Upper lobe of right lung (tissue), 1 donor: ENCODE measurements at regions not wholly inside any gene's neighbourhood (a gene's known extent, or its start where the extent isn't known, plus 50 kb on each side); places are given as distances from the start of the nearest gene placed in this dataset.

ENCODE experiments used
- ATAC-seq: fragments of 200-7000 bp; cut with Tn5 transposase; one replicate; pipeline ENCODE4 v1.9.1; 2020; ENCODE audit warnings: mild to moderate bottlenecking, moderate library complexity
- DNase-seq: peaks from one replicate; pipeline ENCODE4 v3.0.0-alpha.2; 2020
- H3K27ac ChIP-seq: fragments of 200-600 bp; one replicate; pipeline ENCODE4 v1.8.0; 2022
- H3K27me3 ChIP-seq: fragments of 200-600 bp; one replicate; pipeline ENCODE4 v1.8.0; 2022; ENCODE audit warnings: mild to moderate bottlenecking
- H3K36me3 ChIP-seq: fragments of 200-600 bp; one replicate; pipeline ENCODE4 v1.8.0; 2022
- H3K4me1 ChIP-seq: fragments of 200-600 bp; one replicate; pipeline ENCODE4 v1.8.0; 2022
- H3K4me3 ChIP-seq: fragments of 200-600 bp; one replicate; pipeline ENCODE4 v1.8.0; 2022; ENCODE audit warnings: mild to moderate bottlenecking
- H3K9me3 ChIP-seq: fragments of 200-600 bp; one replicate; pipeline ENCODE4 v1.8.0; 2022
- intact Hi-C: fragments of 100-400 bp; cut with DNase I; formaldehyde crosslinking; loops from one replicate; pipeline ENCODE4 v1.11.0; 2022
- TF ChIP-seq, protein P1 (sequence below): fragments of 200-600 bp; IDR thresholded peaks from one replicate; pipeline ENCODE4 v1.8.0; 2022; ENCODE audit warnings: antibody characterized with exemption
- donor health status: DM: no; HTN: yes; CAD: no; lungs with severe emphysema.

DNA sequence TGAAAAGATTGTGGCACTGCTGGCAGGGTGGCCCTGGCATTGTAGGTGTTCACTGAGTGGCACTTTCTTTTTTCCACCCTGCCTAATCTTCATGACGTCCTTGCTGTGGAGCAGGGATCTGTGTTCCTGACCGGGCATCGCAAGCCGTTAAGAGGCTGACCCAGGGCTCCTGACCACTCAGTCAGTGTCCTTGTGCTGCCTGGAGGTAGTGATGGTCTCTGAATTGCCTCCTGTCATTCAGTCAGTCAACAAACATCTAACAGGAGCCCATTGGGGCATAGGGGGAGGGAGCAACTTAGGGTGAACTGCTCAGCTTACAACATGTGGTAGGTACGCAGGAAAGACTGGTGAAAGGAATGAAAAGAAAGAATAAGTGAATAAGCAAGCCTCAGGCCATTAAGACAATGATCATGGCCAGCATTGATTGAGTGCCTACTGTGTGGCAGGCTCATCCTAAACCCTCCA lies 152.0 kb downstream of the CEBPB start:
- DNase-seq (no peak), ATAC-seq (no peak)
- intact Hi-C loops: no loop called here
- Histone ChIP-seq H3K27me3 (no peaks in the 10 kb centered on the region), H3K36me3 (no peaks in the 10 kb centered on the region), H3K9me3 (no peaks in the 10 kb centered on the region), H3K4me3 (no peak overlapping the region), H3K27ac (no peak overlapping the region), H3K4me1 (peaks cover 47% of the 10 kb centered on the region)
- TF ChIP-seq, protein P1, sequence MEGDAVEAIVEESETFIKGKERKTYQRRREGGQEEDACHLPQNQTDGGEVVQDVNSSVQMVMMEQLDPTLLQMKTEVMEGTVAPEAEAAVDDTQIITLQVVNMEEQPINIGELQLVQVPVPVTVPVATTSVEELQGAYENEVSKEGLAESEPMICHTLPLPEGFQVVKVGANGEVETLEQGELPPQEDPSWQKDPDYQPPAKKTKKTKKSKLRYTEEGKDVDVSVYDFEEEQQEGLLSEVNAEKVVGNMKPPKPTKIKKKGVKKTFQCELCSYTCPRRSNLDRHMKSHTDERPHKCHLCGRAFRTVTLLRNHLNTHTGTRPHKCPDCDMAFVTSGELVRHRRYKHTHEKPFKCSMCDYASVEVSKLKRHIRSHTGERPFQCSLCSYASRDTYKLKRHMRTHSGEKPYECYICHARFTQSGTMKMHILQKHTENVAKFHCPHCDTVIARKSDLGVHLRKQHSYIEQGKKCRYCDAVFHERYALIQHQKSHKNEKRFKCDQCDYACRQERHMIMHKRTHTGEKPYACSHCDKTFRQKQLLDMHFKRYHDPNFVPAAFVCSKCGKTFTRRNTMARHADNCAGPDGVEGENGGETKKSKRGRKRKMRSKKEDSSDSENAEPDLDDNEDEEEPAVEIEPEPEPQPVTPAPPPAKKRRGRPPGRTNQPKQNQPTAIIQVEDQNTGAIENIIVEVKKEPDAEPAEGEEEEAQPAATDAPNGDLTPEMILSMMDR: no peak

DNA sequence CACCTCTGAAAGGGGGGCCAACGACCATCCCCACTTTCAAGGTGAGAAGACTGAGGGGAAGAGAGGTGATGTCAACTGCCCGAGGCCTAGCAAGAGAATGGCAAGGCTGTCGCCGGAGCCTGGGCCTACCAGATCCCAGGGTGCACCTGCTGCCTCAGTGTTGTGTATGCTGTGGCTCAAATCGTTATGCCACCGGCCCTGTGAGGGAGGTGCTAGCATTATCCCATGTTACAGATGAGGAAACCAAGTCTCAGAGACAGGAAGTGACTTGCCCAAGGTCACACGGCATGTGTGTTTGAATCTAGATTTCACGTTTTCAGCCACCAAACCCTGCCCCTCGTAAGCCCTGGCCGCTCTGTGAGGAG lies 152.5 kb downstream of the CEBPB start:
- no peak overlapping the region for H3K27ac ChIP-seq
- H3K4me3 ChIP-seq: no peak overlapping the region
- intact Hi-C loops: no loop called here
- peaks cover 47% of the 10 kb centered on the region for H3K4me1 ChIP-seq
- H3K36me3 ChIP-seq: no peaks in the 10 kb centered on the region
- no peak for ATAC-seq
- no peaks in the 10 kb centered on the region for H3K9me3 ChIP-seq
- H3K27me3 ChIP-seq: no peaks in the 10 kb centered on the region
- TF ChIP-seq, protein P1: no peak
- DNase-seq: no peak

DNA sequence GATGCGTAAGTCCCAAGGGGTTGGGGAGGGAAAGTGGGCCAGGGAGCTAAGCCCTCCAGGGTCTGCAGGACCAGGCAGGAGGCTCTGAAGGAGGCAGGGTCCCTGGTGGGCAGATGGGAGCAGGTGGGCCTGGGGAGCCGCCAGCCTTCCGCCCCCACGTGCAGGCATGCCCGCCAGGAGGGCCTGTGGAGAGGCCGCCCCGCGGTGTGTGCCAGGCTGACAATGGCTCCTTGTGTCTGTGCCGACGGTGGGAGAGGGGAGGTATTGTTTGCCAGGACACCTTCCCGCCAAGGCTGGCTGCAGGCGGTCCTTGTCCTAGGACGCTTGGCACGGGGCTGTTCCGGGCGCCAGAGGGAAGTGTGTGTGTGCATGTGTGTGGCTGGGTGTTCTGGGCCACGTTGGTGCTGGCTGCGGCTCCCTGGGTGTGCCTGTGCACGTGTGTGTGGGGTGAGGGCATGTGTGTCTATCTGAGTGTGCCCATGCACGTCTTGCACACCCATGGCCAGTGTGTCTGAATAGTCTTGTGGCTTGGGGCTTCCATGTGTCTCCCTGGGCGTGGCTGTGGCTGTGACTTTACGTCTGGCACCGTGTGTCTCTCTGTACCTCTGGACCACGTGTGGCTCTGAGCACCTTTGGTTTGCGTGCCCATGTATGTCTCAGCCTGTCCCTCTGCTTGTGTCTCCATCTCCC lies 153.0 kb downstream of the CEBPB start:
- H3K4me3 ChIP-seq: no peak overlapping the region
- intact Hi-C loops: no loop called here
- H3K27me3 ChIP-seq: no peaks in the 10 kb centered on the region
- H3K36me3 ChIP-seq: no peaks in the 10 kb centered on the region
- H3K4me1 ChIP-seq: peaks cover 42% of the 10 kb centered on the region
- DNase-seq: no peak
- TF ChIP-seq, protein P1: no peak
- H3K9me3 ChIP-seq: no peaks in the 10 kb centered on the region
- no peak for ATAC-seq
- H3K27ac ChIP-seq: no peak overlapping the region

DNA sequence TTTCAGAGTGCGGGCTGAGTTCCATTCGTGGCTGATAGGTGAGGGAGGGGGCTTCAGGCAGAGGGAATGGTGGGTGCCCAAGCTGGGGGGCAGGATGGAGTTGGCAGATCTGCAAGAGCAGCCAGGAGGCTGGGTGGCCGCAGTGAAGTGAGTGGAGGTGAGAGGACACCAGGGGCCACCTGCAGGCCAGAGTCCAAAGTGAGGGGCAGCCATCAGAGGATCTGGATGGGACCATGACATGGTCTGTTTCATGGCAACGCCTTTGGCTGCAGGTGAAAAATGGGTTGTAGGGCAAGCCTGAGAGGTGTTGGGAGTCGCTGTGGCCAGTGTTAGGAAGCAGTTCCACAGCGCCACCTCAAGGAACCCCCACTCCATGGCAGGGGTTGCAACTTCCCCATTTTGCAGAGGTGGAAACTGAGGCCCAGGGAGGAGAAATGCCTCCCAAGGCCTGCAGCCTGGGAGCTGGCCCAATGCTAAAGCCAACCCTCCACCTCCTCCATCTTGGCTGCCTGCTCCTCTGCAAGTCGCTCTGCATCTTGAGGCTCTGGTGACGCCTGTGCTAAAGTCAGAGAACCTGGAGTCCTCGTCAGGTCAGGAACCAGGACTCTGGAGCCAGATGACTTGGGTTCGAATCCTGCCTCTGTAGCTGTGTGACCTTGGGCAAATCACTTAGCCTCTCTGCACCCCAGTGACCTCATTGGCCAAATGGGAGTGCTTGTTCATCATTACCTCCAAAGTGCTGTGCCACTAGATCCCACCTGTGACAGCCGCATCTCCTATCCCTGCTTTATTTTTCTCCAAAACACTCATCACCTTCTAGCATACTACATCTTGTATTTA lies 153.8 kb downstream of the CEBPB start:
- Histone ChIP-seq H3K9me3 (no peaks in the 10 kb centered on the region), H3K27ac (no peak overlapping the region), H3K4me1 (peaks cover 34% of the 10 kb centered on the region), H3K36me3 (no peaks in the 10 kb centered on the region), H3K27me3 (no peaks in the 10 kb centered on the region), H3K4me3 (no peak overlapping the region)
- intact Hi-C loops: no loop called here
- TF ChIP-seq, protein P1: peak; percentile 19
- DNase-seq (no peak), ATAC-seq (no peak)

DNA sequence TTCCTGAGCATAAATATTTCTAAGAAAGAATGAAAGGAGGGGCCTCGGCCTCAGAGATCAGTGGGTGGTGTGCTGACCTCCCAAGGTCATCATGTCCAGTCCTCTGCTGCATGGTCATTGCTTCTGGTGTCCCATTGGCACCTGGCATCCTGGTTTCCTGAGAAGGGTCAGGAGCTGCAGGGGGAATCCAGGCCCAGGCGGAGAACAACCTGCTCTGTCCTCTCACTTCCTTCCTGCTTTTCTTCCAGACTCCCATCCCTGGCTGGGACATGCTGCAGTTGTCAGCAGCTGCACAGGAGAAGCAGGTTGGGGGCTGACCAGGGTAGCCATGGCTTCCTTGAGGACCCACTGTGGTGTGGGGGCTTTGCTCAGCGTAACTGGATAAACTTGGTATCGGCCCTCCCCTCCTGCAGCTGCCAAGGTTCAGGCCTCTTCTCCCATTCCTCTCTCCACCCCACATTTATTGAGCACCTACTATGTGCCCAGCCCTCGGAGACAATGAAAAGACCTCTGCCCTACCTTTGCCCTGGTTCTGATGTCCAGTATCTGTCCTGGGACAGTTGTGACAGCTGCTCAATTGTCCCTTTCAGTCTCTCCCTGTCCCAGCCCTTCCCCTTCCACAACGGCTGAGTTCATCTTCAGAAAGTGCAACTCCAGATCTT lies 155.2 kb downstream of the CEBPB start:
- H3K9me3 ChIP-seq: no peaks in the 10 kb centered on the region
- DNase-seq (no peak), ATAC-seq (no peak)
- no peaks in the 10 kb centered on the region for H3K36me3 ChIP-seq
- H3K4me1 ChIP-seq: peaks cover 31% of the 10 kb centered on the region
- intact Hi-C loops: no loop called here
- H3K4me3 ChIP-seq: peak overlapping the region; percentile 8
- no peaks in the 10 kb centered on the region for H3K27me3 ChIP-seq
- TF ChIP-seq, protein P1: no peak
- H3K27ac ChIP-seq: peak overlapping the region; percentile 44
